CD14-positive monocyte (primary cell): ENCODE measurements at regions not wholly inside any gene's neighbourhood (a gene's known extent, or its start where the extent isn't known, plus 50 kb on each side); places are given as distances from the start of the nearest gene placed in this dataset.
"Not testable (repeated sequence)": the region's sequence is repeated elsewhere in the genome, so short reads cannot be mapped to it uniquely, and the experiment has no call there.

Source experiments
- DNase-seq, 3 donors: peaks; one replicate each; pipeline ENCODE4 v3.0.0-alpha.2; 2011 to 2022
- H2AFZ ChIP-seq: 2 replicates; pipeline ENCODE4 v1.6.0; 2012; ENCODE audit warnings: mild to moderate bottlenecking, low read depth, low read length, inconsistent platforms; ENCODE audit not compliant: insufficient read depth, poor library complexity, severe bottlenecking
- H3K27ac ChIP-seq, 2 donors: 1 replicate in 1 of 2; 2 replicates in 1 of 2; pipeline ENCODE4 v1.5.1; 2012 to 2013; ENCODE audit warnings: low read length in 2 of 2, control low read depth in 1 of 2, inconsistent platforms in 1 of 2, low read depth in 1 of 2, mild to moderate bottlenecking in 1 of 2
- H3K27me3 ChIP-seq, 2 donors: one replicate each; pipeline versions ENCODE4 v1.6.0 to v1.6.1; 2011 to 2013; ENCODE audit warnings: low read length in 2 of 2; ENCODE audit not compliant: control insufficient read depth in 2 of 2, insufficient read depth in 2 of 2
- H3K36me3 ChIP-seq, 2 donors: replicated peaks in 1 of 2; 1 replicate in 1 of 2; 2 replicates in 1 of 2; pipeline versions ENCODE4 v1.5.1 to v1.6.1; 2012 to 2013; ENCODE audit warnings: low read length in 2 of 2, control low read depth in 1 of 2, inconsistent platforms in 1 of 2, mild to moderate bottlenecking in 1 of 2; ENCODE audit not compliant: insufficient read depth in 2 of 2, control insufficient read depth in 1 of 2
- H3K4me1 ChIP-seq, 2 donors: 1 replicate in 1 of 2; 2 replicates in 1 of 2; pipeline versions ENCODE4 v1.5.1 to v1.6.1; 2012 to 2013; ENCODE audit warnings: low read length in 2 of 2, control low read depth in 1 of 2, inconsistent platforms in 1 of 2, mild to moderate bottlenecking in 1 of 2, moderate library complexity in 1 of 2; ENCODE audit not compliant: insufficient read depth in 2 of 2, control insufficient read depth in 1 of 2
- H3K4me2 ChIP-seq: replicated peaks from 2 replicates; pipeline ENCODE3; 2012; ENCODE audit warnings: low read length, moderate library complexity, mild to moderate bottlenecking; ENCODE audit not compliant: poor library complexity, severe bottlenecking; ENCODE audit errors: extremely low read depth
- H3K4me3 ChIP-seq, 3 experiments: fragments of 200-600 bp in 1 of 3; sonication (generic) in 1 of 3; replicated peaks in 1 of 3; 1 replicate in 2 of 3; 2 replicates in 1 of 3; pipeline ENCODE4 v1.5.1; 2011 to 2013; ENCODE audit warnings: low read length in 3 of 3, mild to moderate bottlenecking in 3 of 3, control low read depth in 2 of 3, low read depth in 2 of 3, inconsistent platforms in 1 of 3, moderate library complexity in 1 of 3
- H3K79me2 ChIP-seq: 2 replicates; pipeline ENCODE4 v1.6.0; 2012; ENCODE audit warnings: mild to moderate bottlenecking, control low read depth, inconsistent platforms, low read length, moderate library complexity; ENCODE audit not compliant: insufficient read depth
- H3K9ac ChIP-seq: 2 replicates; pipeline ENCODE4 v1.6.0; 2017; ENCODE audit warnings: low read length, mild to moderate bottlenecking; ENCODE audit not compliant: insufficient read depth, poor library complexity, severe bottlenecking
- H3K9me3 ChIP-seq, 2 donors: replicated peaks in 1 of 2; 1 replicate in 1 of 2; 2 replicates in 1 of 2; pipeline versions ENCODE4 v1.5.1 to v1.6.1; 2012 to 2013; ENCODE audit warnings: low read length in 2 of 2, control low read depth in 1 of 2; ENCODE audit not compliant: control insufficient read depth in 1 of 2, insufficient read depth in 1 of 2
- H4K20me1 ChIP-seq: 2 replicates; pipeline ENCODE4 v1.6.0; 2012; ENCODE audit warnings: mild to moderate bottlenecking, low read length, control low read depth, moderate library complexity; ENCODE audit not compliant: insufficient read depth
- H3K27ac Mint-ChIP-seq, 7 donors: one replicate each; pipeline ENCODE4 v1.8.0; 2020; ENCODE audit warnings: mild to moderate bottlenecking in 7 of 7, mixed read lengths in 7 of 7, moderate library complexity in 6 of 7, inconsistent platforms in 2 of 7
- H3K27me3 Mint-ChIP-seq, 3 donors: one replicate each; pipeline ENCODE4 v1.8.0; 2021 to 2022; ENCODE audit warnings: low read depth in 3 of 3, mild to moderate bottlenecking in 3 of 3, mixed read lengths in 3 of 3, moderate library complexity in 3 of 3, inconsistent platforms in 1 of 3
- H3K36me3 Mint-ChIP-seq, 2 donors: one replicate each; pipeline ENCODE4 v1.8.0; 2020; ENCODE audit warnings: mixed read lengths in 2 of 2, inconsistent platforms in 1 of 2, mild to moderate bottlenecking in 1 of 2
- H3K4me1 Mint-ChIP-seq: one replicate; pipeline ENCODE4 v1.8.0; 2020; ENCODE audit warnings: mild to moderate bottlenecking, mixed read lengths
- H3K4me3 Mint-ChIP-seq, 2 donors: one replicate each; pipeline ENCODE4 v1.8.0; 2020; ENCODE audit warnings: mild to moderate bottlenecking in 2 of 2, mixed read lengths in 2 of 2, moderate library complexity in 1 of 2
- H3K9me3 Mint-ChIP-seq, 7 donors: one replicate each; pipeline ENCODE4 v1.8.0; 2020 to 2022; ENCODE audit warnings: mixed read lengths in 7 of 7, mild to moderate bottlenecking in 6 of 7, moderate library complexity in 6 of 7, inconsistent platforms in 2 of 7
- WGBS: methylation state at CpG from one replicate; pipeline ENCODE4 v1.1.5; 2013; ENCODE audit warnings: missing lambda C conversion rate; ENCODE audit not compliant: insufficient coverage; 5-methylcytosine and 5-hydroxymethylcytosine counted together
- intact Hi-C, 2 donors: fragments of 100-400 bp; cut with micrococcal nuclease; formaldehyde crosslinking; loops; one replicate each; pipeline versions ENCODE4 v1.15.0 to v1.15.1; 2023
- TF ChIP-seq, protein P1 (sequence below): fragments of 200-600 bp; IDR thresholded peaks from one replicate; pipeline ENCODE4 v1.8.0; 2022; ENCODE audit warnings: antibody characterized with exemption, mild to moderate bottlenecking

- Histone ChIP-seq H4K20me1 (no peaks in the 10 kb centered on the region), H3K27ac (no peak overlapping the region), H3K4me3 (no peak overlapping the region), H3K9me3 (no peaks in the 10 kb centered on the region), H2AFZ (no peak overlapping the region), H3K36me3 (no peaks in the 10 kb centered on the region), H3K4me1 (peaks cover 5 to 11% of the 10 kb centered on the region in 2 donors), H3K79me2 (no peaks in the 10 kb centered on the region), H3K27me3 (no peaks in the 10 kb centered on the region), H3K9ac (no peak overlapping the region), H3K4me2 (no peak overlapping the region)
- Mint-ChIP-seq H3K27ac (no peak overlapping the region), H3K36me3 (no peaks in the 10 kb centered on the region), H3K4me1 (peaks cover 9% of the 10 kb centered on the region), H3K9me3 (peaks cover 0 to 2% (median 0%) of the 10 kb centered on the region in 7 donors), H3K27me3 (peaks cover 0 to 2% (median 0%) of the 10 kb centered on the region in 3 donors), H3K4me3 (no peak overlapping the region)
- no peak for DNase-seq
- TF ChIP-seq, protein P1, sequence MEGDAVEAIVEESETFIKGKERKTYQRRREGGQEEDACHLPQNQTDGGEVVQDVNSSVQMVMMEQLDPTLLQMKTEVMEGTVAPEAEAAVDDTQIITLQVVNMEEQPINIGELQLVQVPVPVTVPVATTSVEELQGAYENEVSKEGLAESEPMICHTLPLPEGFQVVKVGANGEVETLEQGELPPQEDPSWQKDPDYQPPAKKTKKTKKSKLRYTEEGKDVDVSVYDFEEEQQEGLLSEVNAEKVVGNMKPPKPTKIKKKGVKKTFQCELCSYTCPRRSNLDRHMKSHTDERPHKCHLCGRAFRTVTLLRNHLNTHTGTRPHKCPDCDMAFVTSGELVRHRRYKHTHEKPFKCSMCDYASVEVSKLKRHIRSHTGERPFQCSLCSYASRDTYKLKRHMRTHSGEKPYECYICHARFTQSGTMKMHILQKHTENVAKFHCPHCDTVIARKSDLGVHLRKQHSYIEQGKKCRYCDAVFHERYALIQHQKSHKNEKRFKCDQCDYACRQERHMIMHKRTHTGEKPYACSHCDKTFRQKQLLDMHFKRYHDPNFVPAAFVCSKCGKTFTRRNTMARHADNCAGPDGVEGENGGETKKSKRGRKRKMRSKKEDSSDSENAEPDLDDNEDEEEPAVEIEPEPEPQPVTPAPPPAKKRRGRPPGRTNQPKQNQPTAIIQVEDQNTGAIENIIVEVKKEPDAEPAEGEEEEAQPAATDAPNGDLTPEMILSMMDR: no peak
- intact Hi-C loops: no loop called here
Measured at GRCh38 chr1:236336084-236336483, 54.3 kb upstream of the ERO1B start.

DNA sequence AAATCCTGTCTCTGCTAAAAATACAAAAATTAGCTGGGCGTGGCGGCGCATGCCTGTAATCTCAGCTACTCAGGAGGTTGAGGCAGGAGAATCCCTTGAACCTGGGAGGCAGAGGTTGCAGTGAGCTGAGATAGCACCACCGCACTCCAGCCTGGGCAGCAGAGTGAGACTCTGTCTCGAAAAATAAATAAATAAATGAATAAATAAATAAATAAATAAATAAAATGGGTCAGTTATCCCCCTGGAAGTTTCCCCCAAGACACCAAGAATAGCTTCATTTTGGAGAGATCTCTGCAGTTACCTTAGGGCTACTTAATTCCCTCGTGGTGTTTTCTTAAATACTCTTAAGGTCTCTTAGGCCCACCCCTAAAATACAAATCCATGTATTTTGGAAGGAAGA lies 53.9 kb upstream of the ERO1B start:
- H3K9me3 Mint-ChIP-seq, H3K4me1 Mint-ChIP-seq, H3K27ac ChIP-seq, H3K4me2 ChIP-seq, H3K4me3 ChIP-seq, H3K36me3 Mint-ChIP-seq, H3K27me3 ChIP-seq, H3K9ac ChIP-seq, H4K20me1 ChIP-seq, DNase-seq, intact Hi-C loops, H3K36me3 ChIP-seq, H2AFZ ChIP-seq, H3K27me3 Mint-ChIP-seq, H3K79me2 ChIP-seq, H3K9me3 ChIP-seq, H3K27ac Mint-ChIP-seq, H3K4me3 Mint-ChIP-seq: not testable (repeated sequence)
- no CpG with 5 or more reads among the region's 6 CpGs for WGBS
- H3K4me1 ChIP-seq: peaks cover 5 to 11% of the 10 kb centered on the region in 2 donors
